ENCODE measurements at regions not wholly inside any gene's neighbourhood (a gene's known extent, or its start where the extent isn't known, plus 50 kb on each side); places are given as distances from the start of the nearest gene placed in this dataset.
"Not testable (repeated sequence)": the region's sequence is repeated elsewhere in the genome, so short reads cannot be mapped to it uniquely, and the experiment has no call there.

DNA sequence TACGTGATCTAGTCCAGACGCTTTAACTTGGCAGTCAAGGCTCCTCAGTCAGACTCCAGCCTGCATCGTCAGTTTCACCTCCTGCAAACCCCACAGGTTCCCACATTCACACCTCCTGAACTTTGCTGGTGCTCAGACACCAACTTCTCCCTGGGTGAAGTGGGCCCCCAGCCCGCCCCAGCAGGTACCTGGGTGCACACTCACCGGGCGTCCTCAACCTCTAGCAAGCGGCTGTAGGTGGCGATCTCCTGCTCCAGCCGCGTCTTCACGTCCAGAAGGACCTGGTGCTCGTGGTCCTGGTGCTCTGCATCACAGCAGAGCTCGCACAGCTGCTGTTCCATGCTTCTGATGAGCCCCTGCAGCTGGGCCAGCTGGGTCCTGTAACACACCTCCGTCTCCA lies 122.9 kb downstream of the TNFRSF13B start:
- TF ChIP-seq, protein P1, sequence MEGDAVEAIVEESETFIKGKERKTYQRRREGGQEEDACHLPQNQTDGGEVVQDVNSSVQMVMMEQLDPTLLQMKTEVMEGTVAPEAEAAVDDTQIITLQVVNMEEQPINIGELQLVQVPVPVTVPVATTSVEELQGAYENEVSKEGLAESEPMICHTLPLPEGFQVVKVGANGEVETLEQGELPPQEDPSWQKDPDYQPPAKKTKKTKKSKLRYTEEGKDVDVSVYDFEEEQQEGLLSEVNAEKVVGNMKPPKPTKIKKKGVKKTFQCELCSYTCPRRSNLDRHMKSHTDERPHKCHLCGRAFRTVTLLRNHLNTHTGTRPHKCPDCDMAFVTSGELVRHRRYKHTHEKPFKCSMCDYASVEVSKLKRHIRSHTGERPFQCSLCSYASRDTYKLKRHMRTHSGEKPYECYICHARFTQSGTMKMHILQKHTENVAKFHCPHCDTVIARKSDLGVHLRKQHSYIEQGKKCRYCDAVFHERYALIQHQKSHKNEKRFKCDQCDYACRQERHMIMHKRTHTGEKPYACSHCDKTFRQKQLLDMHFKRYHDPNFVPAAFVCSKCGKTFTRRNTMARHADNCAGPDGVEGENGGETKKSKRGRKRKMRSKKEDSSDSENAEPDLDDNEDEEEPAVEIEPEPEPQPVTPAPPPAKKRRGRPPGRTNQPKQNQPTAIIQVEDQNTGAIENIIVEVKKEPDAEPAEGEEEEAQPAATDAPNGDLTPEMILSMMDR (IDR thresholded peaks at IDR 0.05), result not testable (repeated sequence)
- not testable (repeated sequence) for TF ChIP-seq POLR2A (IDR thresholded peaks at IDR 0.05)

Data from breast epithelium (tissue), 3 donors.